CD4-positive, alpha-beta T cell (primary cell): ENCODE measurements at regions not wholly inside any gene's neighbourhood (a gene's known extent, or its start where the extent isn't known, plus 50 kb on each side); places are given as distances from the start of the nearest gene placed in this dataset.

ENCODE experiments used
- ATAC-seq: fragments of 200-7000 bp; cut with Tn5 transposase; one replicate; pipeline ENCODE4 v1.10.0; 2022; ENCODE audit warnings: mild to moderate bottlenecking; ENCODE audit not compliant: poor library complexity
- CTCF ChIA-PET: fragments of 350-600 bp; sonication (Branson Sonifier 250); formaldehyde crosslinking; loops from one replicate; lab custom pipeline; 2021; ENCODE audit warnings: antibody characterized with exemption, inconsistent platforms; lab: Charles Lee
- POLR2A ChIA-PET: fragments of 350-600 bp; sonication (Branson Sonifier 250); formaldehyde crosslinking; loops from one replicate; lab custom pipeline; 2021; ENCODE audit warnings: antibody characterized with exemption, inconsistent platforms; lab: Charles Lee
- DNase-seq, 14 experiments: peaks; one replicate each; pipeline ENCODE4 v3.0.0-alpha.2; 2013 to 2020; ENCODE audit warnings: mixed read lengths in 2 of 14
- H3K27ac ChIP-seq, 2 donors: one replicate each; pipeline versions ENCODE4 v1.5.1 to v1.7.0; 2013; ENCODE audit warnings: low read length in 2 of 2, low read depth in 1 of 2, mild to moderate bottlenecking in 1 of 2
- H3K27me3 ChIP-seq, 2 experiments: 1 replicate in 1 of 2; 2 replicates in 1 of 2; pipeline versions ENCODE4 v1.6.1 to v1.7.0; 2013; ENCODE audit warnings: low read length in 2 of 2, control low read depth in 1 of 2, mild to moderate bottlenecking in 1 of 2, moderate library complexity in 1 of 2; ENCODE audit not compliant: insufficient read depth in 2 of 2, control insufficient read depth in 1 of 2
- H3K36me3 ChIP-seq: one replicate; pipeline ENCODE4 v1.6.1; 2013; ENCODE audit warnings: low read length, control low read depth; ENCODE audit not compliant: insufficient read depth
- H3K4me1 ChIP-seq: one replicate; pipeline ENCODE4 v1.6.1; 2013; ENCODE audit warnings: low read length, control low read depth; ENCODE audit not compliant: insufficient read depth
- H3K4me3 ChIP-seq: one replicate; pipeline ENCODE4 v1.5.1; 2013; ENCODE audit warnings: mild to moderate bottlenecking, low read length, moderate library complexity
- H3K9me3 ChIP-seq, 2 experiments: 1 replicate in 1 of 2; 2 replicates in 1 of 2; pipeline versions ENCODE4 v1.6.1 to v1.7.0; 2013; ENCODE audit warnings: low read length in 2 of 2, mild to moderate bottlenecking in 2 of 2, control low read depth in 1 of 2, moderate library complexity in 1 of 2; ENCODE audit not compliant: control insufficient read depth in 1 of 2, insufficient read depth in 1 of 2
- H3K27ac Mint-ChIP-seq: one replicate; pipeline ENCODE4 v1.8.0; 2020; ENCODE audit warnings: mixed read lengths
- H3K27me3 Mint-ChIP-seq: one replicate; pipeline ENCODE4 v1.8.0; 2021; ENCODE audit warnings: mixed read lengths
- H3K36me3 Mint-ChIP-seq: one replicate; pipeline ENCODE4 v1.8.0; 2021; ENCODE audit warnings: low read depth, mixed read lengths
- H3K4me1 Mint-ChIP-seq: one replicate; pipeline ENCODE4 v1.8.0; 2021; ENCODE audit warnings: low read depth, mixed read lengths
- H3K4me3 Mint-ChIP-seq: one replicate; pipeline ENCODE4 v1.8.0; 2020; ENCODE audit warnings: mild to moderate bottlenecking, mixed read lengths
- H3K9me3 Mint-ChIP-seq: one replicate; pipeline ENCODE4 v1.8.0; 2020; ENCODE audit warnings: mixed read lengths
- CTCF ChIP-seq: fragments of 200-600 bp; IDR thresholded peaks from one replicate; pipeline ENCODE4 v1.8.0; 2022; ENCODE audit warnings: antibody characterized with exemption, mild to moderate bottlenecking
- intact Hi-C, 2 experiments: fragments of 100-400 bp; cut with DNase I in 1 of 2; cut with micrococcal nuclease in 1 of 2; formaldehyde crosslinking; loops; one replicate each; pipeline versions ENCODE4 v1.15.1 to v1.9.0; 2023 to 2025; cut with DNase I, micrococcal nuclease

- Histone ChIP-seq H3K27ac (no peak overlapping the region), H3K36me3 (no peaks in the 10 kb centered on the region), H3K27me3 (no peaks in the 10 kb centered on the region), H3K4me3 (no peak overlapping the region), H3K4me1 (no peaks in the 10 kb centered on the region), H3K9me3 (peaks cover 0 to 13% of the 10 kb centered on the region in 2 experiments)
- Mint-ChIP-seq H3K27me3 (no peaks in the 10 kb centered on the region), H3K36me3 (no peaks in the 10 kb centered on the region), H3K4me3 (no peak overlapping the region), H3K9me3 (peaks cover 11% of the 10 kb centered on the region), H3K4me1 (no peaks in the 10 kb centered on the region), H3K27ac (no peak overlapping the region)
- ATAC-seq: no peak
- TF ChIP-seq CTCF: no peak
- CTCF ChIA-PET: no interaction called here
- intact Hi-C loops: no loop called here
- POLR2A ChIA-PET: no interaction called here
- DNase-seq: no peak
Observed at GRCh38 chr4:179399054-179399782, 1957.0 kb upstream of the AGA start.

- H3K36me3 ChIP-seq: no peaks in the 10 kb centered on the region
- no peak overlapping the region for H3K4me3 Mint-ChIP-seq
- no peak overlapping the region for H3K27ac Mint-ChIP-seq
- POLR2A ChIA-PET: no interaction called here
- peaks cover 8% of the 10 kb centered on the region for H3K9me3 Mint-ChIP-seq
- no peaks in the 10 kb centered on the region for H3K27me3 Mint-ChIP-seq
- H3K9me3 ChIP-seq: peaks cover 0 to 3% of the 10 kb centered on the region in 2 experiments
- no peaks in the 10 kb centered on the region for H3K4me1 ChIP-seq
- H3K4me3 ChIP-seq: no peak overlapping the region
- no peaks in the 10 kb centered on the region for H3K27me3 ChIP-seq
- H3K36me3 Mint-ChIP-seq: no peaks in the 10 kb centered on the region
- ATAC-seq (no peak), DNase-seq (no peak)
- no peak for TF ChIP-seq CTCF
- no peak overlapping the region for H3K27ac ChIP-seq
- H3K4me1 Mint-ChIP-seq: no peaks in the 10 kb centered on the region
- CTCF ChIA-PET: no interaction called here
- intact Hi-C loops: no loop called here
Observed at GRCh38 chr4:179415037-179415846, 1973.0 kb upstream of the AGA start.

GRCh38 chr4:179415847-179416223 is 1973.6 kb upstream of the AGA start:
- intact Hi-C loops: no loop called here
- DNase-seq: no peak
- Mint-ChIP-seq H3K9me3 (peaks cover 8% of the 10 kb centered on the region), H3K4me3 (no peak overlapping the region), H3K36me3 (no peaks in the 10 kb centered on the region), H3K4me1 (no peaks in the 10 kb centered on the region), H3K27me3 (no peaks in the 10 kb centered on the region), H3K27ac (no peak overlapping the region)
- H3K36me3 ChIP-seq: no peaks in the 10 kb centered on the region
- H3K9me3 ChIP-seq: peaks cover 0 to under 1% of the 10 kb centered on the region in 2 experiments
- H3K27ac ChIP-seq: no peak overlapping the region
- POLR2A ChIA-PET: no interaction called here
- TF ChIP-seq CTCF: no peak
- CTCF ChIA-PET: no interaction called here
- no peak for ATAC-seq
- no peak overlapping the region for H3K4me3 ChIP-seq
- H3K27me3 ChIP-seq: no peaks in the 10 kb centered on the region
- H3K4me1 ChIP-seq: no peaks in the 10 kb centered on the region
